ENCODE measurements at regions not wholly inside any gene's neighbourhood (a gene's known extent, or its start where the extent isn't known, plus 50 kb on each side); places are given as distances from the start of the nearest gene placed in this dataset.

DNA sequence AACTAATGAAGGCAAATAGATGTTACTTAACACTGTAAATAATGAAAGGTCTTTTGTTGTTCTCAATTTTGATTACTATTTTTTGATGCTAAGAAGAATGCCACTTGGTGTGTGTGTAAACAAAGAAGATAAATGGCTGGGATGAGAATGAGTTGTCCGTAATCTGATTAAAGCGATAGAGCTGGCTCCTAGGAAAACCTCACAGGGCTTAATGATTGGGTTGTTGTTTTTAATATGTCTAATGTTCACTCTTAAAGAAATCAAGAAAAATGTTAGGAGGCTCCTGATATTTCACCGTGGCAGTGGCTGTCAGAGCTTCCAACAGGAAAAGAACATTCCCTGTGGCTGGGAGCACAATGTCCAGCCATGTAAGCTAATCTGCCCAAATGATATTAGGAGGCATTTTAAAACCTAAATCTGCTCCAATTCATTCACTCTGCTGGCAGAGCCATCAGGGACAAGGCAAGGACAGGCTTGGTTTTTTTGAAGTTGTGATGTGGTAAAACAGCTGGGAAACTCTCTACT lies 243.9 kb downstream of the SNX10 start:
- Histone ChIP-seq H4K20me1 (ENCODE audit: insufficient read depth) (no peaks in the 10 kb centered on the region), H3K9me2 (no peaks in the 10 kb centered on the region), H3K27ac (ENCODE audit: low read depth in 2 of 2, low read length in 1 of 2) (peak overlapping the region in 1 of 2 experiments; percentile 79; a peak in 2 of 4 replicates), H3K36me3 (replicated peaks in 1 of 2; ENCODE audit: control insufficient read depth in 1 of 2, insufficient read depth in 2 of 2, low read length in 1 of 2) (no peaks in the 10 kb centered on the region), H3K9me3 (no peaks in the 10 kb centered on the region), H3K4me1 (ENCODE audit: control insufficient read depth in 1 of 2, insufficient read depth in 2 of 2, low read depth in 1 of 2, low read length in 1 of 2) (peaks cover 0 to 32% of the 10 kb centered on the region in 2 experiments; a peak in 2 of 4 replicates), H3K79me2 (ENCODE audit: insufficient read depth) (no peaks in the 10 kb centered on the region), H3F3A (replicated peaks; ENCODE audit: insufficient read depth) (no peaks in the 10 kb centered on the region), H2AFZ (ENCODE audit: low read depth) (no peak overlapping the region), H3K4me2 (no peak overlapping the region), H3K4me3 (ENCODE audit: low read depth in 2 of 2, low read length in 1 of 2) (no peak overlapping the region), H3K9ac (no peak overlapping the region), H3K27me3 (ENCODE audit: insufficient read depth) (no peaks in the 10 kb centered on the region)
- ChIA-PET CTCF (interaction anchor here (0.9 to 6.1 kb wide), 17 partner anchors 8 to 641 kb away, joined by 3 to 27 read pairs (median 4); no protein-coding TSS in a partner anchor), POLR2A (no interaction called here)
- 39% methylated on average over 3 of the region's 3 CpGs for WGBS (ENCODE audit: low lambda C conversion rate)
- no peak for TF ChIP-seq SMC3 (IDR thresholded peaks at IDR 0.05; ENCODE audit: low read depth, low read length)
- TF ChIP-seq FOXM1 (IDR thresholded peaks at IDR 0.05; ENCODE audit: low read depth), result no peak
- TF ChIP-seq MXI1 (IDR thresholded peaks at IDR 0.05; ENCODE audit: low read depth, low read length), result peak; percentile 49; the same call in 1 of the 2 replicates
- peak in 1 of 2 experiments; percentile 33; a peak in 1 of 4 replicates for TF ChIP-seq EP300 (IDR thresholded peaks at IDR 0.05; ENCODE audit: borderline replicate concordance in 1 of 2, low read depth in 1 of 2, low read length in 1 of 2)
- peak; percentile 39; the same call in 1 of the 2 replicates for TF ChIP-seq RCOR1 (IDR thresholded peaks at IDR 0.05; ENCODE audit: low read length)
- TF ChIP-seq MAX (IDR thresholded peaks at IDR 0.05; ENCODE audit: low read depth), result no peak
- TF ChIP-seq GATA2 (CRISPR knock-in tag; IDR thresholded peaks at IDR 0.05), result peak; percentile 55
- DNase-seq, result peak; percentile 40

DNA sequence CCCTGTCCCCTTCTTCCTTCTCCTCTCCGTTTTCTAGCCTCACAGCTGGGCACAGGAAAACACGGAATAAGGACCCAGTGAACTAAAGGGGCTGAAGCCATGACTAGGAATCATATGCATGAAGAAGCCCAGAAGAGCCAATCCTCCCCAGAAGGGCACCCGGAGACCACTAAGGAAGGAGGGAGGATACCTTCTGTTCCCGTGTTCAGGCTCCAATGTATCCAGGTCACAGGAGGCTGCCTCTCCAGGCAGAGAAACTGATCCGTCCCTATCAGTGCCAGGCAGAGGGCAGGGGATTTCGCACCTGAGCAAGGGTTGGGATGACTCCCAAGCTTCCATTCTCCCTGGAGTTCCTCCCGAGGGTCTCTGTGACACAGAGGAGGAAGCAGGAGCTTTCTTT lies 246.6 kb downstream of the SNX10 start:
- DNase-seq, result no peak
- H3K4me1 ChIP-seq (ENCODE audit: control insufficient read depth in 1 of 2, insufficient read depth in 2 of 2, low read depth in 1 of 2, low read length in 1 of 2), result peaks cover 0 to 23% of the 10 kb centered on the region in 2 experiments; a peak in 2 of 4 replicates
- H4K20me1 ChIP-seq (ENCODE audit: insufficient read depth), result no peaks in the 10 kb centered on the region
- no peak overlapping the region for H3K4me2 ChIP-seq
- no peaks in the 10 kb centered on the region for H3K27me3 ChIP-seq (ENCODE audit: insufficient read depth)
- H3K27ac ChIP-seq (ENCODE audit: low read depth in 2 of 2, low read length in 1 of 2), result no peak overlapping the region
- ChIA-PET CTCF (interaction anchor here (1.1 to 1.6 kb wide), 3 partner anchors 15 to 169 kb away, joined by 3 to 9 read pairs (median 3); no protein-coding TSS in a partner anchor), POLR2A (no interaction called here)
- H3K9me3 ChIP-seq, result no peaks in the 10 kb centered on the region
- TF ChIP-seq RCOR1 (IDR thresholded peaks at IDR 0.05; ENCODE audit: low read length) (no peak), RXRA (IDR thresholded peaks at IDR 0.05; ENCODE audit: borderline replicate concordance, low read depth) (no peak), RFX5 (IDR thresholded peaks at IDR 0.05; ENCODE audit: low read length) (no peak), ELF1 (IDR thresholded peaks at IDR 0.05) (no peak), SMC3 (IDR thresholded peaks at IDR 0.05; ENCODE audit: low read depth, low read length) (no peak), CHD2 (IDR thresholded peaks at IDR 0.05; ENCODE audit: low read length, partially characterized antibody) (no peak), TCF12 (IDR thresholded peaks at IDR 0.05) (no peak), CTCF (IDR thresholded peaks at IDR 0.05) (no peak)
- TF ChIP-seq, protein P1, sequence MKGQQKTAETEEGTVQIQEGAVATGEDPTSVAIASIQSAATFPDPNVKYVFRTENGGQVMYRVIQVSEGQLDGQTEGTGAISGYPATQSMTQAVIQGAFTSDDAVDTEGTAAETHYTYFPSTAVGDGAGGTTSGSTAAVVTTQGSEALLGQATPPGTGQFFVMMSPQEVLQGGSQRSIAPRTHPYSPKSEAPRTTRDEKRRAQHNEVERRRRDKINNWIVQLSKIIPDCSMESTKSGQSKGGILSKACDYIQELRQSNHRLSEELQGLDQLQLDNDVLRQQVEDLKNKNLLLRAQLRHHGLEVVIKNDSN (IDR thresholded peaks at IDR 0.05; ENCODE audit: borderline replicate concordance, low read depth), result no peak
- H2AFZ ChIP-seq (ENCODE audit: low read depth), result no peak overlapping the region
- WGBS (ENCODE audit: low lambda C conversion rate), result 28% methylated on average over 7 of the region's 7 CpGs
- H3K79me2 ChIP-seq (ENCODE audit: insufficient read depth), result no peaks in the 10 kb centered on the region
- no peaks in the 10 kb centered on the region for H3K9me2 ChIP-seq
- H3K4me3 ChIP-seq (ENCODE audit: low read depth in 2 of 2, low read length in 1 of 2), result no peak overlapping the region
- H3K36me3 ChIP-seq (replicated peaks in 1 of 2; ENCODE audit: control insufficient read depth in 1 of 2, insufficient read depth in 2 of 2, low read length in 1 of 2), result no peaks in the 10 kb centered on the region
- no peak overlapping the region for H3K9ac ChIP-seq
- H3F3A ChIP-seq (replicated peaks; ENCODE audit: insufficient read depth), result no peaks in the 10 kb centered on the region

Data from SK-N-SH (cell line).